ENCODE measurements at regions not wholly inside any gene's neighbourhood (a gene's known extent, or its start where the extent isn't known, plus 50 kb on each side); places are given as distances from the start of the nearest gene placed in this dataset.

DNA sequence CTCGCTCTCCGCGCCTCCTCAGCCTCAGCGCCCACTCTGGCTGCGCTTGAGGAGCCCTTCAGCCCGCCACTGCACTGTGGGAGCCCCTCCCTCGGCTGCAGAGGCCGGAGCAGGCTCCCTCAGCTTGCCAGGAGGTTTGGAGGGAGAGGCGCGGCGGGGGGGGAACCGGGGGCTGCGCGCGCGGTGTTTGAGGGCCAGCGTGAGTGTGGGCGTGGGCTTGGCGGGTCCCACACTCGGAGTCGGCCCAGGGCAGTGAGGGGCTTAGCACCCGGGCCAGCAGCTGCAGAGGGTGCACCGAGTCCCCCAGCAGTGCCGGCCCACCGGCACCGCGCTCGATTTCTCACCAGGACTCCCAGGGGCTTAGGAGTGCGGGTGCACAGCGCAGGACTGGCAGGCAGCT, 1220.9 kb downstream of the PCDH9 start:
- Histone ChIP-seq H3K4me3 (ENCODE audit: low read depth, low read length) (no peak overlapping the region), H3K36me3 (ENCODE audit: insufficient read depth) (no peaks in the 10 kb centered on the region), H3K4me1 (ENCODE audit: insufficient read depth) (no peaks in the 10 kb centered on the region), H3K27ac (ENCODE audit: low read depth) (no peak overlapping the region)
- WGBS = 95% methylated on average over 30 of the region's 30 CpGs
- DNase-seq (ENCODE audit: extremely low spot score) = no peak

DNA sequence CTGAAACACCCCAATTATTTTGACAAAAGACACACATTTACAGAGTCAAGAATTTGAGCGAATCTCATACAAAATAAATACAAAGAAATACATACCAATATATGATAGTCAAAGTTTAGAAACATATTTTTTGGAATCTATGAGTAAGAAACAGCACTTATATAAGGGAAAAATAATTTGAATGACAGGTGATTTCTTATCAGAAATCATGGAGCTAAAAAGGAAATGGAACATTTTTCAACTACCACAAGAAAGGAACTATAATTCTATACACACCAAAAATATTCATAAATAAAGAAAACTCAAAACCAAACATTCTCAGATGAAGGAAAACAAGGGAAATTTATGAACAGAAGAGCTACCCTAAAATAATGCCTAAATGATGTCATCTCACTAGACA, 1226.6 kb downstream of the PCDH9 start:
- 52% methylated on average over 1 of the region's 1 CpG for WGBS
- no peak for DNase-seq (ENCODE audit: extremely low spot score)
- no peak overlapping the region for H3K27ac ChIP-seq (ENCODE audit: low read depth)
- no peak overlapping the region for H3K4me3 ChIP-seq (ENCODE audit: low read depth, low read length)
- H3K36me3 ChIP-seq (ENCODE audit: insufficient read depth) = no peaks in the 10 kb centered on the region
- H3K4me1 ChIP-seq (ENCODE audit: insufficient read depth) = no peaks in the 10 kb centered on the region

DNA sequence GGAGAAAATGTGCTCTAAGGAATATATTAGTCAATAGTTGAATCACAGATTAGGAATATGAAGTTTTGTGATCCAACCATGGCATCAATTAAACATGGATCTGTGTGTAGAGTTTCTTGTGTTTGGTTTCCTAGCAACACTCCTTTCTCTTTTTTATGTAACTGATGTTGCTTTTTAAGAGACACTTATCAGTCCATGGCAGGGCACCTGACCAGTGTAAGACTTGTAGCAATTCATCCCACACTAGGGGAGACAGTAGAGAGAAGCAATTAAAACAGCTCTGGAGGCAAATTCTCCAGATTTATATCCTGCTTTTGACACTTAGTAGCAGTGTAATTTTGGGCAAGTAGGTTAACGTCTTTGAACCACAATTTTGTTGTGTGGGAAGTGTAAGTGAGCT, 1229.0 kb downstream of the PCDH9 start:
- H3K4me3 ChIP-seq (ENCODE audit: low read depth, low read length) = no peak overlapping the region
- WGBS = 62% methylated on average over 1 of the region's 1 CpG

DNA sequence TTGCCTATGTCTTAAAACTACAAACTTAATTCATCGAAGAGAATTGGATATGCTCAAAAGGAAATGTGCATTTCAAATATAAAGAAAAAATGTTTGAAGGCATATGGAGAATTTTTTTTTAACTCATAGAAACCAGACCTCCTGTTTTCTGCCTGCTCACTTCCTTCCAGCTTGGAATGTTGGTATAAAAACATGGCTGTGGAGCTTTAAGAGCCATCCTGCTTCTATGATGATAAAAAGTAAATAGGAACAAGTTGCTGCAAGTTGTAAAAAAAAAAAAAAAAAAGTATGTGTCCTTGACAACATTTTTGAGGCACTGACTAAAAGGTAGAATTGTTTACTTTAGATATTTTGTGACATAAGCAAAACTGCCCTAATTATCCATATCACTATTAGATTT, 1230.7 kb downstream of the PCDH9 start:
- no peak overlapping the region for H3K4me3 ChIP-seq (ENCODE audit: low read depth, low read length)
- H3K36me3 ChIP-seq (ENCODE audit: insufficient read depth) = no peaks in the 10 kb centered on the region
- DNase-seq (ENCODE audit: extremely low spot score) = no peak
- 68% methylated on average over 1 of the region's 1 CpG for WGBS
- H3K27ac ChIP-seq (ENCODE audit: low read depth) = no peak overlapping the region
- no peaks in the 10 kb centered on the region for H3K4me1 ChIP-seq (ENCODE audit: insufficient read depth)

More for the DNA sequence above, 1229.0 kb downstream of the PCDH9 start:
- no peaks in the 10 kb centered on the region for H3K36me3 ChIP-seq (ENCODE audit: insufficient read depth)
- H3K4me1 ChIP-seq (ENCODE audit: insufficient read depth) = no peaks in the 10 kb centered on the region
- no peak for DNase-seq (ENCODE audit: extremely low spot score)
- no peak overlapping the region for H3K27ac ChIP-seq (ENCODE audit: low read depth)

DNA sequence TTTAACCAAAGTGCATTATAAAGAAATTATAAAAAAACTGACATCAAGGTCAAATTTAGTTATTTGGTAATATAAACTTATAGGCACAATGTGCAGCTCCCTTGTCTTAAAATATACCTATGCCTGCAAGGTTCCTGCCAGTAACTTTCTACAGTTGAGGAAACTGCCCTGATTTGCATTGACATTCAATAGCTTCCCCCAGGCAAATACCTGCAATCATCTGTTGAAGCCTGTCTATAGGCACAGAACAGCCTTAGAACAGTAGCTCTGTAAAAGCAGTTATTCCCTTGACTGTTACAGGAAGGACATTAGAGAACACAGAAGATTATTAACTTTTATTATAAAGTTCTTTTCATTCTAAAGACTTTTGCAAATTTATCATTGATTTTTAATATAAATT, 1239.5 kb downstream of the PCDH9 start:
- DNase-seq (ENCODE audit: extremely low spot score) = no peak
- no peaks in the 10 kb centered on the region for H3K36me3 ChIP-seq (ENCODE audit: insufficient read depth)
- H3K27ac ChIP-seq (ENCODE audit: low read depth) = no peak overlapping the region
- no peak overlapping the region for H3K4me3 ChIP-seq (ENCODE audit: low read depth, low read length)
- H3K4me1 ChIP-seq (ENCODE audit: insufficient read depth) = no peaks in the 10 kb centered on the region

DNA sequence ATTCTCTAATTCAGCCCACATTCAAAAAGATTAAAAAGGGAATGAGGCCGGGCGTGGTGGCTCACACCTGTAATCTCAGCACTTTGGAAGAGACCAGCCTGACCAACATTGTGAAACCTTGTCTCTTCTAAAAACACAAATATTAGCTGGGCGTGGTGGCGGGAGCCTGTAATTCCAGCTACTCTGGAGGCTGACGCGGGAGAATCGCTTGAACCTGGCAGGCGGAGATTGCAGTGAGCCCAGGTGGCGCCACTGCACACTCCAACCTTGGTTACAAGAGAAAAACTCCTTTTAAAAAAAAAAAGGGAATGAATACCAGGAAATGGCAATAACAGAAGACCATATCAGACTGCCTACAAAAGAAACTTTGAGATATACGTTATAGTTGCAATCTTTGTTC, 1244.5 kb downstream of the PCDH9 start:
- no peak overlapping the region for H3K27ac ChIP-seq (ENCODE audit: low read depth)
- H3K36me3 ChIP-seq (ENCODE audit: insufficient read depth) = no peaks in the 10 kb centered on the region
- no peaks in the 10 kb centered on the region for H3K4me1 ChIP-seq (ENCODE audit: insufficient read depth)
- DNase-seq (ENCODE audit: extremely low spot score) = no peak
- no peak overlapping the region for H3K4me3 ChIP-seq (ENCODE audit: low read depth, low read length)
- 93% methylated on average over 10 of the region's 10 CpGs for WGBS

DNA sequence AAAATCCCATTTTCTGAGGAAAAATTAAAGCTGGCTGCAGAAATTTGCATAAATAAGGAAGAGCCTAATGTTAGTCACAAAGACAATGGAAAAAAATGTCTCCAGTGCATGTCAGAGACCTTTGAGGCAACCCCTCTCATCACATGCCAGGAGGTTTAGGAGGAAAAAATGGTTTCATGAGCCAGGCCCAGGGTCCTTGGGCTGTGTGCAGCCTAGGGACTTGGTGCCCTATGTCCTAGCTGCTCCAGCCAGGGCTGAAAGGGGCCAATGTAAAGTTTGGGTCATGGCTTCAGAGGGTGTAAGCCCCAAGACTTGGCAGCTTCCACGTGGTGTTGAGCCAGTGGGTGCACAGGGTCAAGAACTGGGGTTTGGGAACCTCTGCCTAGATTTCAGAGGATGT, 1252.6 kb downstream of the PCDH9 start:
- Histone ChIP-seq H3K27ac (ENCODE audit: low read depth) (no peak overlapping the region), H3K4me3 (ENCODE audit: low read depth, low read length) (no peak overlapping the region), H3K36me3 (ENCODE audit: insufficient read depth) (no peaks in the 10 kb centered on the region), H3K4me1 (ENCODE audit: insufficient read depth) (no peaks in the 10 kb centered on the region)
- DNase-seq (ENCODE audit: extremely low spot score) = no peak
- 71% methylated on average over 1 of the region's 1 CpG for WGBS

DNA sequence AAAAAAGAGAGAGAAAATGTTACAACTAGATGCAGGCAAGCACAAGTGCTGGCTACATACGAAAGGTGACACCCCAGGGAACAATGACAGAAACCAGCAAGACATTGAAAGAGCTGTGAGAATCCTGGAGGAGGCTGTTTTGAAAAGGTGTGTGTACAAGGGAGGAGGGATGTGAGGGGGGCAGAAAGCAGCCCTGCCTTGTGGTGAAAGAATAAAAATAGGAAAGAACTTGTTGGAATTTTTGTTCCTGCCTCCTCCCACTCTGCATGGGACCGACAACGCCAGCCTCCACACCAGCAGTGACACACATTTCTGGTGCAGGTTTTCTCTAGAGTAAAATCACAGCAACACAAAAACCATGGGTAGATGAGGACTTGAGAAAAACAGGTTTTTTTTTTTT, 1258.6 kb downstream of the PCDH9 start:
- no peak for DNase-seq (ENCODE audit: extremely low spot score)
- no peak overlapping the region for H3K27ac ChIP-seq (ENCODE audit: low read depth)
- H3K36me3 ChIP-seq (ENCODE audit: insufficient read depth) = no peaks in the 10 kb centered on the region
- no peaks in the 10 kb centered on the region for H3K4me1 ChIP-seq (ENCODE audit: insufficient read depth)
- no peak overlapping the region for H3K4me3 ChIP-seq (ENCODE audit: low read depth, low read length)
- WGBS = 79% methylated on average over 3 of the region's 3 CpGs

DNA sequence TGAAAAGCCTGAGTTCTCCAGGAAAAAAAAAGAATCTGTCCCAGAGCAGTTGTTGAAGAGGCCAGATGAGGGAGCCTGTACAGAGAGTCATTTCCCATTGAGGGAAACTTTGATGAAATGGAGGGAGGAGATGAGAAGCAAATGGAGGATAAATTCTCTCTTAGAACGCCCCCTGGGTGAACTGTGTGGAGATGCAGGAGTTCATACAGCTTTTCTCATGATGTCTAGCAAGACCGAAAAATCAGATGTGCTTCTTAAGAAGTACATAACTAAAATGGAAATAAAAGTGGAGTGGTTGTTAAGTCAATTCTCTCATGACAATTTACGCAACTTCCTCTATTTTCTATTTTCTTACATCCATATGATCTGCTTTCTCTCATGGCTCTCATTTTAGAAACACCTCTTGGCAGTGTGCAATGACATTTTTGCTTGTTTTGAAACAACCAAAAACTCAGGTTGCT, 1263.1 kb downstream of the PCDH9 start:
- Histone ChIP-seq H3K4me3 (ENCODE audit: low read depth, low read length) (no peak overlapping the region), H3K36me3 (ENCODE audit: insufficient read depth) (no peaks in the 10 kb centered on the region), H3K4me1 (ENCODE audit: insufficient read depth) (no peaks in the 10 kb centered on the region), H3K27ac (ENCODE audit: low read depth) (no peak overlapping the region)
- 77% methylated on average over 3 of the region's 3 CpGs for WGBS
- DNase-seq (ENCODE audit: extremely low spot score) = no peak

DNA sequence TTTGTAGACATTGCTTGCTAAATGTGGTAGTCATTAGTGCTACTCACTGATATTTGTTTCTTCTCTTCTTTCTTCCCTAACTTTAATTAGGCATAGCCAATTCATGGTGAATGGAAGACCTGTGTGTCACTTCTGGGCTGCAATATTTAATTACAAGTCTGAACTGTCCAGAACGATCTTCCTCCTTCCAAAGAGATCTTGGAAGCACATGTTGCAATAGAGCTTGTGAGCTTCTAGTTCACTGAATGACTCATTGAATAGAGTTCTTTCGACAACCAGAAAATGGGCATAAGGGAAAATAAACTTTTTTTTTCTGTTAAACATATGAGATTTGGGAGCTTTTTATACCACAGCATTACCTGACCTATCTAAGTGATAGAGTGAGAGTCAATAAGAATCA, 1264.6 kb downstream of the PCDH9 start:
- H3K27ac ChIP-seq (ENCODE audit: low read depth) = no peak overlapping the region
- no peak for DNase-seq (ENCODE audit: extremely low spot score)
- no peaks in the 10 kb centered on the region for H3K4me1 ChIP-seq (ENCODE audit: insufficient read depth)
- WGBS = 41% methylated on average over 2 of the region's 2 CpGs
- H3K4me3 ChIP-seq (ENCODE audit: low read depth, low read length) = no peak overlapping the region
- H3K36me3 ChIP-seq (ENCODE audit: insufficient read depth) = no peaks in the 10 kb centered on the region

DNA sequence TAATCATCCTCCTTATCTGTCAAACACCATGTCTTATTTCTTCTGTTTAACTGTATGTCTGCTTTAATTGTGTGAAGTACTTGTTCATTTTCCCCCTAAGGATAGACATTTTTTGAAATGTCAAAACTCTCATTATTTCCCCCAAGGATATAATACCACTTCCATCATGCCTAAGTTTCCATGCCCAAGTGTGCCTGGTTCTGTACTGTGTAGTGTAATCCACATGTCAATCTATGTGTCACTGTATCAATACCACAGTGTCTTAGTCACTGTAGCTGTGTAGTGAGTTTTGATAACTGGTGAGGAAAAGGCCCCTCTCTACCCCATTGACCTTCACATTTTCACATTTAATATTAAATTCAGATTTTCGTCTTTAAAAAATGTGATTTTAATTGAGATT, 1265.5 kb downstream of the PCDH9 start:
- no peaks in the 10 kb centered on the region for H3K4me1 ChIP-seq (ENCODE audit: insufficient read depth)
- no peak overlapping the region for H3K27ac ChIP-seq (ENCODE audit: low read depth)
- WGBS = 92% methylated on average over 1 of the region's 1 CpG
- no peak overlapping the region for H3K4me3 ChIP-seq (ENCODE audit: low read depth, low read length)
- no peak for DNase-seq (ENCODE audit: extremely low spot score)
- no peaks in the 10 kb centered on the region for H3K36me3 ChIP-seq (ENCODE audit: insufficient read depth)

DNA sequence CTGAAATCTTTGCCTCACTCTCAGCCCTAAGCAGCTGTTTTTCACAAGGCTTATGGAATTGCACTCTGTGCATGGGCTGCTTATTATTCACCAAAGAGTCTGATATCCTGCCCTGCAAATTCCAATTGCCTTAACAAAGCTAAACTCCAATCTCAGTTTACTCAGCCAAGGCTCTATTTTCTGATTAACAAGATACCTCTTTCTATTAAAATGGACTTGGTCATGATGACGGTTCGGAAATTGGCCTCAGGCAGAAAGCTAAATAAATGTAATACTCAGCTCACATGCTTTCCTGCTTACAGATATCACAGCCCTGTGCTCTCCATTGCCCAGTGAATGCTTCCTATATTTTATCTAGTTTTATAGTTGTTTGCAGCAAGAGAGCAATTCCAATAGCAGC, 1270.8 kb downstream of the PCDH9 start:
- Histone ChIP-seq H3K36me3 (ENCODE audit: insufficient read depth) (no peaks in the 10 kb centered on the region), H3K4me1 (ENCODE audit: insufficient read depth) (no peaks in the 10 kb centered on the region), H3K27ac (ENCODE audit: low read depth) (no peak overlapping the region), H3K4me3 (ENCODE audit: low read depth, low read length) (no peak overlapping the region)
- WGBS = 74% methylated on average over 2 of the region's 2 CpGs
- no peak for DNase-seq (ENCODE audit: extremely low spot score)

DNA sequence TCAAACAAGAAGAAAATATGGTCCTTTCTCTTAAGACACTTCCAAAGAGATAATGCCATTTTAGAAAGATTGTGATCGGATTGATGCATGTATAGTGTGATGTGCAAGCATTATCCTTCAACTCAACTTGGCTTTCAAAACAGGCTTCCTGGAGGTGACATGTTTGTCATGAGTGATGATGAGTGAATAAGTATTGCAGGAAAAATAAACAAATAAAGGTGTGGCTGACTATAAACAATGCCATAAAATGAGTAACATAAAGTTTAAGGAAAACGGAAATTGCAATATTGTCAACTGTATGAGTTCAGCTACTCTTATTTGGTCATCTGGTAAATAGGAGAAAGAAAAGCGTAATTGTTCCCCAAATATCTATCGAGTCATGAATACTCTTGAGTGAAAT, 1283.7 kb downstream of the PCDH9 start:
- Histone ChIP-seq H3K27ac (ENCODE audit: low read depth) (no peak overlapping the region), H3K36me3 (ENCODE audit: insufficient read depth) (no peaks in the 10 kb centered on the region), H3K4me3 (ENCODE audit: low read depth, low read length) (no peak overlapping the region), H3K4me1 (ENCODE audit: insufficient read depth) (no peaks in the 10 kb centered on the region)
- no peak for DNase-seq (ENCODE audit: extremely low spot score)
- 91% methylated on average over 4 of the region's 4 CpGs for WGBS

DNA sequence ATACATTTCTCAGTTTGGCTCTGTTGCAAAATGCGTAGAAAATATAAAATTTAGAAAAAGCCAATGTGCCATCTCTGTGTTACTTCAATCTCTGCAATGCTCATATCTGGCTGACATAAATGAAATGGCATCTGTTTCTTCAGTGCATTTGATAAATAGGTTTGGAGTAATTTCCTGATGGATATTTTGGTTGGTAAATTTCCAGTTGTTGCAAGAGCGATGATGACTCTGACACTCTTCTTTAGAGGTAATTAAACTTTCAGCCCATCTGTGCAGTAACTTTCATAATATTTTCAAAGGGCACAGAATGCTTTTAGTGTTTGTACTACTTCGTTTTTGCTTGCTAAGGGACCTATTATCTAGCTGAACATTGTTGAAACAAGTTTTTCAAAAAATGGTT, 1286.4 kb downstream of the PCDH9 start:
- Histone ChIP-seq H3K4me3 (ENCODE audit: low read depth, low read length) (no peak overlapping the region), H3K27ac (ENCODE audit: low read depth) (no peak overlapping the region), H3K36me3 (ENCODE audit: insufficient read depth) (no peaks in the 10 kb centered on the region), H3K4me1 (ENCODE audit: insufficient read depth) (no peaks in the 10 kb centered on the region)
- 71% methylated on average over 3 of the region's 3 CpGs for WGBS
- no peak for DNase-seq (ENCODE audit: extremely low spot score)

DNA sequence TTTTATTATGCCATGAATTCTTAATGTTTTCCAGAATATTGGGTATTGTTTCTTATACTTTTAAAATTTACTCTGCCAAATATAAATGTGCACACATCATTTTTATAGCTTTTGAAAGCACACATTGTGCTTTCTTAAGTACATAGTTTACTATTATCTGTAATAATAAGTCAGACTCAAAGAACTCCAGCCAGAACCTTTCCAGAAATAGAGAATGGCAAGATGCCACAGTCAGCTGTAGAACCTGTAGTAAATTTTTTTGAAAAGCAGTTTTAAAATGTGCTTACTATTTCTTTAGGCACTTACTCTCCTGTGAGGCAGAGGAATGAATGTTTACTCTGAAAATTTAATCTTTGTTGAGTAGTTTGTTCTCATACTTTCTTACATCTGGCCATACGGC, 1287.1 kb downstream of the PCDH9 start:
- DNase-seq (ENCODE audit: extremely low spot score) = peak; percentile 45
- Histone ChIP-seq H3K4me3 (ENCODE audit: low read depth, low read length) (no peak overlapping the region), H3K27ac (ENCODE audit: low read depth) (no peak overlapping the region), H3K36me3 (ENCODE audit: insufficient read depth) (no peaks in the 10 kb centered on the region), H3K4me1 (ENCODE audit: insufficient read depth) (no peaks in the 10 kb centered on the region)
- 45% methylated on average over 1 of the region's 1 CpG for WGBS
